ENCODE measurements at regions not wholly inside any gene's neighbourhood (a gene's known extent, or its start where the extent isn't known, plus 50 kb on each side); places are given as distances from the start of the nearest gene placed in this dataset.

DNA sequence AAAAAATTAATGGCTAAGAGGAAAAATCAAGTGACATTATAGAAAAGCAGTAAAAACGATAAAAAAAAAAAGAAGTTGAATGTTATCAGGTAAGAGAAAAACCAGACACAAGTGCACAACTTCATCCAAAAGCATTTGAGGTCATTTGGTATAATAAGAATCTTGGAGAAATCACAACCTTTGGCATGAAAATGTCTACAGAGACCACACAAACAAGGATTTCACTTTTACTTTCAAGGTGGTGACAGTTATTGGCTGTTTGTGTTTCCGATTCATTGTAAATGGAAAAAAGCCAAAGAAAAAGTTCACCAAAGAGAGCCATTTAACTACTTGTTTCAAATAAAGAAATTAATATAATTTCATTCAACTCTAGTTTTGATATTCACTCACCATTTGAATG, 1193.5 kb downstream of the PCDH9 start:
- no peak for DNase-seq (ENCODE audit: extremely low read depth, insufficient read length)
- H3K27me3 ChIP-seq (replicated peaks; ENCODE audit: control insufficient read depth, insufficient read depth, low read length): no peaks in the 10 kb centered on the region
- H3K4me3 ChIP-seq (replicated peaks; ENCODE audit: low read depth, low read length): no peak overlapping the region
- H3K36me3 ChIP-seq (ENCODE audit: control insufficient read depth, insufficient read depth, low read length): no peaks in the 10 kb centered on the region
- TF ChIP-seq, protein P1, sequence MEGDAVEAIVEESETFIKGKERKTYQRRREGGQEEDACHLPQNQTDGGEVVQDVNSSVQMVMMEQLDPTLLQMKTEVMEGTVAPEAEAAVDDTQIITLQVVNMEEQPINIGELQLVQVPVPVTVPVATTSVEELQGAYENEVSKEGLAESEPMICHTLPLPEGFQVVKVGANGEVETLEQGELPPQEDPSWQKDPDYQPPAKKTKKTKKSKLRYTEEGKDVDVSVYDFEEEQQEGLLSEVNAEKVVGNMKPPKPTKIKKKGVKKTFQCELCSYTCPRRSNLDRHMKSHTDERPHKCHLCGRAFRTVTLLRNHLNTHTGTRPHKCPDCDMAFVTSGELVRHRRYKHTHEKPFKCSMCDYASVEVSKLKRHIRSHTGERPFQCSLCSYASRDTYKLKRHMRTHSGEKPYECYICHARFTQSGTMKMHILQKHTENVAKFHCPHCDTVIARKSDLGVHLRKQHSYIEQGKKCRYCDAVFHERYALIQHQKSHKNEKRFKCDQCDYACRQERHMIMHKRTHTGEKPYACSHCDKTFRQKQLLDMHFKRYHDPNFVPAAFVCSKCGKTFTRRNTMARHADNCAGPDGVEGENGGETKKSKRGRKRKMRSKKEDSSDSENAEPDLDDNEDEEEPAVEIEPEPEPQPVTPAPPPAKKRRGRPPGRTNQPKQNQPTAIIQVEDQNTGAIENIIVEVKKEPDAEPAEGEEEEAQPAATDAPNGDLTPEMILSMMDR (IDR thresholded peaks at IDR 0.05; ENCODE audit: insufficient read depth, low read length, poor library complexity, severe bottlenecking): no peak

DNA sequence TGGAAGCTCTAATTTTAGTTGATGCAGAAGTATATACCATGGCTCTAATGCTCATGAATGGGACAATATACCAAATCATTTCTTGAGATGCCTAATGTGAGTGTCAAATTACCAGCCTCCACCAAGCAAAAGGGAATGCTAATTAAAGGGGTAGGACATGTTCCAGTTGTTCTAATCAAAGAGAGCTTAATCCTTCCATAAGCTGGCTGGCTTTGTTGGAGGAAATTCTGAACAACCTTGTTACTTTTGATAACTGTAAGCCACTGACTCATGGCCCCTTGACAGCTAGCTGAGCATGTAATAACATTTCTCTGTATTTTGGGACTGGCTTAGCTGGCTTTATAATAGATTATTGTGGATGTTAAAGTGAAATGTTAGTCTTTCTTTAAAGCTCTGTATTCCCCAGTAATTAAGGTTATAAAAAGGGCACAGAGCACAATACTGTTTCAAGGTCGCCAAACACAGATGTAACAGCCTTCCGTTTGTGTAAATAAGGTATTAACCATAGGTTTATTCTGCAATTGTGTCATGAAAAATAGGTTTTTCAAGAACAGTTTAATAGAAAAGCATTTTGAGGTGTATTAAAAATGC, 1194.0 kb downstream of the PCDH9 start:
- TF ChIP-seq, protein P1 (IDR thresholded peaks at IDR 0.05; ENCODE audit: insufficient read depth, low read length, poor library complexity, severe bottlenecking): no peak

DNA sequence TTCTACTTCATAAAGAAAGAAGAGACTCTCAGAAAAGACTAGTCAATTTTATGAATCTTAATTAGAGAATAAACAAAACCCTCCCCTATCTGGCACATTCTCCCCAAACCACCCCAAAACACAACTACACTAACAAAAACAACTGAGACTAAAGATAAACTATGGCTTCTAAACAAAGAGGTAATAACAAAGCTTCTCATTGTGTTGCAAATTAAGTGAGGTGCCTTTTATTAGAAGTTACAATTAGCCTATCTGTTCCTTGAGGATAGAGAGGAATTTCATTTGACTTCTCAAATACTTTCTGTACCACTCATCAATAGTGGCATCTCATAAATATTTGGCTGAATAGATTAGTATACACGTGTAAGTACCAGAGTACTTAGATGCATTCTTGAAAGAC, 1196.2 kb downstream of the PCDH9 start:
- no peak for DNase-seq (ENCODE audit: extremely low read depth, insufficient read length)
- no peaks in the 10 kb centered on the region for H3K27me3 ChIP-seq (replicated peaks; ENCODE audit: control insufficient read depth, insufficient read depth, low read length)
- TF ChIP-seq, protein P1 (IDR thresholded peaks at IDR 0.05; ENCODE audit: insufficient read depth, low read length, poor library complexity, severe bottlenecking): no peak
- no peak overlapping the region for H3K4me3 ChIP-seq (replicated peaks; ENCODE audit: low read depth, low read length)
- H3K36me3 ChIP-seq (ENCODE audit: control insufficient read depth, insufficient read depth, low read length): no peaks in the 10 kb centered on the region

More for the DNA sequence above, 1194.0 kb downstream of the PCDH9 start:
- Histone ChIP-seq H3K36me3 (ENCODE audit: control insufficient read depth, insufficient read depth, low read length) (no peaks in the 10 kb centered on the region), H3K27me3 (replicated peaks; ENCODE audit: control insufficient read depth, insufficient read depth, low read length) (no peaks in the 10 kb centered on the region), H3K4me3 (replicated peaks; ENCODE audit: low read depth, low read length) (no peak overlapping the region)
- no peak for DNase-seq (ENCODE audit: extremely low read depth, insufficient read length)

DNA sequence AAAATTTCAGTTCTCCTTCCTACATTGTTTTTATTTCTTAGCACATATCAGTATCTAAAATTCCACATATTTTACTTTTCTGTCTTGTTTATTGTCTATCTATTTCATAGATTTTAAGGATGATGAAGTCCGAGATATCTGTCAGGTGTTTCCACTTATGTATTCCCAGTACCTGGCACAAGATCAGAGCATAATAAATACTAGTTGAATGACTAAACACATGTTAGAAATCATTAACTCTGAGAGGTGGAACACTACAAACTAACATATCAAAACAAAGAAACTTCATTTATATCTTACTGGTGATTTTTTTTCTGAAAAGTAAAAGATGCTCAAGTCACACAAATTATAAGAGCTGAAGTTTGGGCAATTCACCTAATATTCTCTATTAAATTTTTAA, 1208.3 kb downstream of the PCDH9 start:
- no peak for DNase-seq (ENCODE audit: extremely low read depth, insufficient read length)
- TF ChIP-seq, protein P1 (IDR thresholded peaks at IDR 0.05; ENCODE audit: insufficient read depth, low read length, poor library complexity, severe bottlenecking): no peak
- no peaks in the 10 kb centered on the region for H3K27me3 ChIP-seq (replicated peaks; ENCODE audit: control insufficient read depth, insufficient read depth, low read length)
- H3K36me3 ChIP-seq (ENCODE audit: control insufficient read depth, insufficient read depth, low read length): no peaks in the 10 kb centered on the region
- no peak overlapping the region for H3K4me3 ChIP-seq (replicated peaks; ENCODE audit: low read depth, low read length)

DNA sequence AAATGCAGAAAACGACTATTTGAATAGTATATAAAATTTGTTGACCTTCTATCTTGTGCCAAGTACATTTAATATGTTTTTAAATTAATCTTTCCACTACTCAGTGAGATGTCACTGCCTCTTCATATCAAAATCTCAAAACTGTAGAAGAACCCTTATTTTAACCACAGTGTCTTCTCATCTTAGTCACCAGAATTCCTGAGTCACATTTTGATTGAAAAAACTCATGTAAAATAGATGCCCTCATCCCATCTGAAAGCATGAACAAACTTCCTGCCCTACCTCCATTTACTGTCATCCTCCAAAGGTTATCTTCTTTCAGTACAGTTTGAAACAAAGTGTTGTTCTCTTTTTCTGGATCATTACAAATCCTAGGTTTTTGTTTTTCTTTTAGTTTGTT, 1215.4 kb downstream of the PCDH9 start:
- Histone ChIP-seq H3K27me3 (replicated peaks; ENCODE audit: control insufficient read depth, insufficient read depth, low read length) (no peaks in the 10 kb centered on the region), H3K4me3 (replicated peaks; ENCODE audit: low read depth, low read length) (no peak overlapping the region), H3K36me3 (ENCODE audit: control insufficient read depth, insufficient read depth, low read length) (no peaks in the 10 kb centered on the region)
- no peak for DNase-seq (ENCODE audit: extremely low read depth, insufficient read length)
- TF ChIP-seq, protein P1 (IDR thresholded peaks at IDR 0.05; ENCODE audit: insufficient read depth, low read length, poor library complexity, severe bottlenecking): no peak

DNA sequence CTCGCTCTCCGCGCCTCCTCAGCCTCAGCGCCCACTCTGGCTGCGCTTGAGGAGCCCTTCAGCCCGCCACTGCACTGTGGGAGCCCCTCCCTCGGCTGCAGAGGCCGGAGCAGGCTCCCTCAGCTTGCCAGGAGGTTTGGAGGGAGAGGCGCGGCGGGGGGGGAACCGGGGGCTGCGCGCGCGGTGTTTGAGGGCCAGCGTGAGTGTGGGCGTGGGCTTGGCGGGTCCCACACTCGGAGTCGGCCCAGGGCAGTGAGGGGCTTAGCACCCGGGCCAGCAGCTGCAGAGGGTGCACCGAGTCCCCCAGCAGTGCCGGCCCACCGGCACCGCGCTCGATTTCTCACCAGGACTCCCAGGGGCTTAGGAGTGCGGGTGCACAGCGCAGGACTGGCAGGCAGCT, 1220.9 kb downstream of the PCDH9 start:
- no peaks in the 10 kb centered on the region for H3K27me3 ChIP-seq (replicated peaks; ENCODE audit: control insufficient read depth, insufficient read depth, low read length)
- H3K4me3 ChIP-seq (replicated peaks; ENCODE audit: low read depth, low read length): no peak overlapping the region
- TF ChIP-seq, protein P1 (IDR thresholded peaks at IDR 0.05; ENCODE audit: insufficient read depth, low read length, poor library complexity, severe bottlenecking): no peak
- no peak for DNase-seq (ENCODE audit: extremely low read depth, insufficient read length)
- H3K36me3 ChIP-seq (ENCODE audit: control insufficient read depth, insufficient read depth, low read length): no peaks in the 10 kb centered on the region
